ENCODE measurements at regions not wholly inside any gene's neighbourhood (a gene's known extent, or its start where the extent isn't known, plus 50 kb on each side); places are given as distances from the start of the nearest gene placed in this dataset.
"Not testable (repeated sequence)": the region's sequence is repeated elsewhere in the genome, so short reads cannot be mapped to it uniquely, and the experiment has no call there.

DNA sequence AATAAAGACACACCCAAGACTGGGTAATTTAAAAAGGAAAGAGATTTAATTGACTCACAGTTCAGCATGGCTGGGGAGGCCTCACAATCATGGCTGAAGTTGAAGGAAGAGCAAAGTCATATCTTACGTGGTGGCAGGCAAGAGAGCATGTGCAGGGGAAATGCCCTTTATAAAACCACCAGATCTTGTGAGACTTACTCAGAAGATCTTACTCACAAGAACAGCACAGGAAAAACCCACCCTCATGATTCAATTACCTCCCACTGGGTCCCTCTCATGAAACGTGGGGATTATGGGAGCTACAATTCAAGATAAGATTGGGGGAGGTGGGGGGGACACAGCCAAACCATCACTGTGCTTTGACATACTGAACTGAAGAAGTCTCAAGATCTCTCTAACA, 800.0 kb downstream of the TENT5A start:
- TF ChIP-seq POLR2A (IDR thresholded peaks at IDR 0.05; ENCODE audit: low read length); GATA1 (IDR thresholded peaks at IDR 0.05; ENCODE audit: low read depth, low read length): not testable (repeated sequence)

All from erythroblast (primary cell).